Epidermal melanocyte (primary cell): ENCODE measurements at regions not wholly inside any gene's neighbourhood (a gene's known extent, or its start where the extent isn't known, plus 50 kb on each side); places are given as distances from the start of the nearest gene placed in this dataset.
"Not testable (repeated sequence)": the region's sequence is repeated elsewhere in the genome, so short reads cannot be mapped to it uniquely, and the experiment has no call there.

ENCODE experiments used
- DNase-seq: peaks from one replicate; pipeline ENCODE4 v3.0.0; 2011; ENCODE audit warnings: low spot score; ENCODE audit not compliant: insufficient read length

DNA sequence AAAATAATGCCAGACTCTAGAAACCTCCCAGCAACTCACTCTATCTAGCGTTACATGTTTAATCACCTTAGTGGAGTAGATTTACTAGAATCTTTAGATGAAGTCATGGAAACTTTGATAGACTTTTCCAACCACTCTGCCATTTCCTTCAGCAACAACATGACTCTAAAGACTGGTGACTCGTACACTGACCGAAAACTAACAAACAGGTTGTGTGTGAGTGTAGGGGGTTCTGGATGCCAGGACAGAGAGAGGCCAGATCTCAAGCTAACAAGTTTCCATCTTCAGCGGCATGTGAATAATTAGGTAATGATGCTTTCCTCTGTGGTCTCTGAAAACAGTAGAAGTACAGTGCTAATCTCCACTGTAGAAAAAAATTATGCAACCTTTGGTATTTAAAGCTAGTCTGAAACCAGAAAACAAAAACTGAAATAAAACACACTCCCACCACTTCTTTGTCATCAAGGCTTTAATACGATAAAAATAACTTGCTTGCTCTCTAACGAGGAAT is 286.4 kb downstream of the PRDM5 start:
- DNase-seq = no peak

DNA sequence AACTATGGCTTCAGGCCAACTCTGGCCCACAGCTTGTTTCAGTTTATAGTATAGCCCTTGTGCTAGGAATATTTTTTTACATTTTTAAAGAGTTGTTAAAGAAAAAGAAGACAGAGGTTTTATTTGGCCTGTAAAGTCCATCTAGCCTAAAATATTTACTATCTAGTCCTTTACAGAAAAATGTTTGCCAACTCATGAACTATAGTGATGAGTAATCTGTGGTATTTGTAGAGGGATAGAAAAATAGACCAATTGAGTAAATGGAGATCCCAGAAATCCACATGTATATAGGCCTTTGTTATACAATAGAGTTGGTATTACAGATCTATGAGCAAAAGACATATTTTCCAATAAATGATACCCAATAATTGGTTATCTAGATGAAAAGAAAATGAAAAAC is 288.7 kb downstream of the PRDM5 start:
- no peak for DNase-seq

DNA sequence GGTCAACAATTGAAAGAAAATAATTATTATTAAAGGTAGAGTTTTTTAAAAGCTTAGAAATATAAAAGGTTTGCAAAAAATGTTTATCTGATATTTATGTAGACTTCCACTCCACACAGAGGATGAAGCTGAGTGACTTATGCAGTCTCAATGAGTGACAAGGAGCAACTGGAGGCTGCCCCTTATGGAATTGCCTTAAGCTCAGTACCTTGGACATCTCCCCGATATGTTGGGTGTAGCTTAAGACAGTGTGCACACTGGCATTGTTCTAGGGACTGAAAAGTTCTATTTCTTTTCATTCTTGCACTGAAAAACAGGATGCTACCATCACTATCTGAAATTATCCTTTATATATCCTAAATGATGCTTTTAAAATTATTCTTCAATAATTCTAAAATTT is 292.1 kb downstream of the PRDM5 start:
- DNase-seq = no peak

DNA sequence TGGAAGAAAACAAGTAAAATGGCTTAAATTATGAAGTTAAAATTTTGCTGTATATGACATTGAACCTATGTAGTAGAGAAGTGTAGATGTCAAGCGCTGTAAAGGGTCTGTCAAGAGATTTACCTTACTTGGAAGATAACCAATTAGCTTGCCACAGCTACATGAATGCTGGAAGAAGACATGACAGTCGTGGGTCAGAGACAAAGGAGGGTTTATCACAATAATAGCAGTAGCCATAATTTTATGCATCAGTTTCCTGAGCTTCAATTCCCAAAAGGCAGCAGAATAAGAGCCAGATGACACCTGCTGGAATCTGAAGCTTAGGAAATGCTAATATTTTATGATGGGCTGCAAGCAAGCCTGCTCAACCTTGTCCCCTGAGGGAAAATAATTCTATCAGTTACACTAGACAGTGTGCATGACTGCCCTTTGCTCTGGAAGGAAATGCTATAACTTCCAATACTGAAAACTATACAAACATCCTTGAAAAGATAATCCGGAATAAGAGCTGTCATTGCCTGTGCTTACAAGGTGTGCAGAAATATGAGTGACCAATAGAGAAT is 292.9 kb downstream of the PRDM5 start:
- no peak for DNase-seq

DNA sequence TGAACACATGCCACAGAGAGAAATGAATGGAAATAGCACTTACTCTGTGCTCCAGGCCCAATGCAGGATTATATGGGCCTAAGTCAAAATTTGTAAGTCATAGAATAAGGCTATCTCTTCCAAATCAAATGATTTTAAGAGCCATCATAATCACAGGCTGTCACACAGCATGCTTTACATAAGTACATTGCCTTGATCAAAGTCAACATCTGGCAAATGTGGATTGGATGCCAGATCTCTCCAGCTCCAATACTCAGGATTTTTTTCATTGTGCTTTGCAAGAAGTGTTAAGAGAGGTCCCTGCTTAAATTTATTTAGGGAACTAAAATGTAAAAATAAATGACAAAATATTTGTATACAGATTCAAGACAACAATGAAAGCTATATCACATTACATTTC is 299.9 kb downstream of the PRDM5 start:
- no peak for DNase-seq

DNA sequence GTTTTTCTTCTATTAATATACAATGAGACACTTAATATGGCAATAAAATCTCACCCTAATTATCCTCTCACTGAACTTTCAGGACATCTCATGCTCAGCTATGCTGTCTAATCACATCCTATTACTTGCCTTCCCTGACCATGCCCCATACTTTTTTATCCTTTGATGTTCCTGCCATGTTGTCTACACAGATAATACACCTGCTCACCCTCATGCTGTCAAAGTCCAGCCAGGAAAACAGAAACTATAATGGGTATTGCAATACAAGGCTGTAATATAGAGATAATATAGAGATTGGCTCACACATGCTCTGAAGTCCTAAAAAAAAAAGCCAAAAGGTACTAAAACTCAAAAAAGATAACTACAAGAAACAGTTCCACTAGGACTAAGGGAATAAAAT is 305.4 kb downstream of the PRDM5 start:
- no peak for DNase-seq

DNA sequence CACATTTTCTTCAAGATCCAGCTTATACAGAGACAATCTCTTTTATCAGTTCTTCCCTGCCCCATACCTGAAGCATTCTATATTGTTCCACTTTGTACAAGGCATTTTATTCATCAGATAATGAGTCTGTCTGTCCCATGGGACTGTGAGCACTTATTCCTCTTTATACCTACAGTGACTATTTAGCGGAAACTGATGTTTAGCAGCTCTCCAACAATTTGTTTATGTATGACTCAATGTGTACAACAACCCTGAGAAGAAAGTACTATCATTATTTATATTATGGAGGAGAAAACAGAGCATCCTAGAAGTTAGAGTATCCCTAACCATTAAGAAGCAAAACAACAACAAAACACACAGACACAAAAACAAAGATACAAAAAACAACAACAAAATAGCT is 306.5 kb downstream of the PRDM5 start:
- no peak for DNase-seq

DNA sequence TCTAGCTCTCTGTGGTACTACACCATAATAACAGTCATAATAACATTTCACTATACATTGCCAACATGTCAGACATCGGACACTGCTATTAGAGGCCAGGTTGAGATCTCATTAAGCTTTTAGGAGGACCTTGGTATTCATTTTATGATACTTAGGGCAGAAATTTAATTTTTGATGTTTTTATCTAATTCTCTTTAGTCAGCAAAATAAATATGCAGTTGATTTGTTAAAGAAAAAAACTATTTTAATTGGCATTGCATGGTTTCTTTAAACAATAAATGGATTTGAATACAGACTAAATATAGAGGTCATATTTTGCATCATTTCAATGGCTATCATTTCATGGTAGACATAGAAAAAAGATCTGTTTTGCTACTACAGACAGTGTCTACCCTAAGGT is 308.7 kb downstream of the PRDM5 start:
- no peak for DNase-seq

DNA sequence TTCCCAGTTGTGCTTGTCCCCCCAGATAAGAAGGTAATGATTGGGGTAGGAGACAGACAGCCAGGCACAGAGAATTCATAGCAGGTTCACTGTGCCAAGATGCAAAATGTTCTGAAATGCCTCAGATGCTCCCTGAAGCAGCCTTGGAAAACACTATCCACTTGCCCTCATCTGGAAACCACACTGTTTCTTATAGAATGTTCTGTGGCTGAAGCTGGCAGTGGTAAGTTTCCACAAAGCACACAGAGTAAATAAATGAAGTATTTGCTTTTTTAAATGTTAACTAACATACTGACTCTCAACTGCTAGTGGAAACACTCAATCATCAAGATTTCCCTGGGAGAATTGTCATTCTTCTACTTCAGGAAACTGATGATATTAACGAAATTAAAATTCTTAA is 311.4 kb downstream of the PRDM5 start:
- DNase-seq = no peak

DNA sequence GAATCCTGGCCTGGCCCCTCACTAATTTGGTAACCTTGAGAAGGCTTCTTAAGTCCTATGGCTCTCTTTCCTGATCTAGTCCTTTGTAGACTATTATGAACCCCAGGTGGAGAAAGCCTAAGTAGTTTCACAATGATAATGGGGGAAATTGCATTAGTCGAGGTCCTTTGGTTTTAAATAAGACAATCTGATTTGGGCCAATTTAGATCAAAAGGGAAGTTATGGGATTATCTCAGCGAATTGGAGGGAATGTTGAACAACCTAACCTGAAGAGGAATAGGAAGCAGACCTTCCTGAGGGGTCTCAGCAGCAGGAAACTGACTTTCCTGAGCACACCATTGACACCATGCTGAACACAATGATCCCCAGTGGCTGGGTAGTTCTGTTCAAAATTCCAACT is 331.5 kb downstream of the PRDM5 start:
- DNase-seq = no peak

DNA sequence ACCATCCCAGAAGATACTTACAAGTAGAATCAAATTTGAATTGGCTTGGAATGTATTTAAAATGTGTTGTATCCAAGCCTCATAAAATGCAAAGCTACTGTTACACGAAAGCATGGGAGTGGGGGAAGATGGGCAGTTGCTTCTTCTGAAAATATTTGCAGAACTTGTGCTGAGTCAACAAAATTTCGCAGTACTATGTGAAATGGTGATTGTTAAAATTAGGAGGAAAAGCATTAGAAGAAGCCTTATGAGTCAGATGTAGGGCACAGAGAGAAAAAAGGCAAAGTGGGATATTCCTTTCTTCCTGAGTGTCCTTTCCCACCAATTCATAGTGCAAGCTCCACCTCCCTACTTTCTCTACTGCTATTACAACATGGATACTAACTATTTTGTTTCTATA is 332.7 kb downstream of the PRDM5 start:
- no peak for DNase-seq

DNA sequence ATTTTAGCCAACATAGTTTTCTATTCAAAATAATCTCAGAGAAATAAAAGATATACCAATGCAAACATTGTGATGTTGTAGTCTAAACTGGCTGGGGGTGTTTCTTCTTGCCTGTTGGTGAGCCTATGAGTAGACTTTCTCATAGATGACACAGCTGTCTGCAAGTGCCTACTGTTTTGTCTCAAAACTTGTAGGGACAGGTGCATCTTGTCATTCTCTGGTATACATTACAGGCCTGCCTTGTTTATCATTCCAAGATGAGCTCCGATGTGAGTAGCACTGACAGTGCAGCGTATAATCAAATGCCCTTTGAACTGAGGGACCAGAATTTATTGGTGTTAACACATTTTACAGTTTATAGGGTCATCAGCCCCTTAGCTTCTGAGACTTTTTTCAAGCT is 353.8 kb downstream of the PRDM5 start:
- no peak for DNase-seq

DNA sequence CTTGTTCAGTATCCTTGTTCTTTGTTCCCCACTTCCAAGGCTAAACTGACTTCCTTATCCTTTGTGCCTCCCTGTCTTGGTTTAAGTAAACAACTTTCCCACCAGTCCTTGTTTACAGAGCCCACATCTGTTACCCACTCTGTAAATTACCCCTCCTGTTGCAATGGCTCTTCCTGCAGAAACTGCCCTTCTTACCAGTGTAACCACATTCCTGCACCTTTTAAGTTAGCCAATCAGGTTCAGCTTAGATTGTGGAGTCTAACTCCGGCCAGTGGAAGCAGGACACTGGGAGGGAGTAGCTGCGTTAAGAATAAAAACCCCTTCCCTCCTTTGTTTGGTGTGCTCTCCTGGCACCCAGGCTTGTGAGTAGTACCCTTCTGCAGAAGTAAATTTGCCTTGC is 360.9 kb downstream of the PRDM5 start:
- no peak for DNase-seq

DNA sequence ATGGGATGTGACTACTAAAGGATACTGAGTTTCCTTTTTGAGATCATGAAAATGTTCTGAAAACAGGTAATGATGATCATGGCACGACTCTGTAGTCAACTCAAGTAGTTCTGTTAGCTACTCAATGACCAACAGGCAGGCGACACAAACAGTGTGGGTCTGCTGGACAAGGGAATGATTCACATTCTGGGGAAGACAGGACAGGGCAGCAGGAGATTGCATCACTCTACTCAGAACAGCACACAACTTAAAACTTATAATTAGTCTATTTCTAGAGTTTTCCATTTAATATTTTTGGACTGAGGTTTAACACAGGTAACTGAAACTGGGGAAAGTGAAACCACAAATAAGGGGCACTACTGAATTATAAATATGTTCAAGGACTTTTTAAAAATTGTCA is 365.2 kb downstream of the PRDM5 start:
- no peak for DNase-seq

DNA sequence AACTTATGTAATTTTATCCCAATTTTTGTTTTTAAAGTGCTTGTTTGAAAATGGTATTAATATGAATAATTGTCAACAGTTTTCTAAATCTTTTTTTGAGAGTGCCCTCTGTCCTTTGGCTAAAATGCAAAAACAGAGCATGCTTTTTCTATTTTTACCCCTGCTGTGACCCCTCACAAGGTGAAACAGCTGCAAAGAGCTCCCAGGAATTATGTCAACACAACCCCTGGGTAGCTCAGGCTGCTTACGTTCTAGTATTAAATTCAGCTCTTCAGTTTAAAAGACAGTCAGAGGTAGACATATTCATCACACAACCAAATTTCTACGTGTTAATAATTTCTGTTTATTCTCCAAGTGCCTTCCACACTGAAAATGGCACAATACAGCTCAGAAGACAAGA is 367.5 kb downstream of the PRDM5 start:
- no peak for DNase-seq

DNA sequence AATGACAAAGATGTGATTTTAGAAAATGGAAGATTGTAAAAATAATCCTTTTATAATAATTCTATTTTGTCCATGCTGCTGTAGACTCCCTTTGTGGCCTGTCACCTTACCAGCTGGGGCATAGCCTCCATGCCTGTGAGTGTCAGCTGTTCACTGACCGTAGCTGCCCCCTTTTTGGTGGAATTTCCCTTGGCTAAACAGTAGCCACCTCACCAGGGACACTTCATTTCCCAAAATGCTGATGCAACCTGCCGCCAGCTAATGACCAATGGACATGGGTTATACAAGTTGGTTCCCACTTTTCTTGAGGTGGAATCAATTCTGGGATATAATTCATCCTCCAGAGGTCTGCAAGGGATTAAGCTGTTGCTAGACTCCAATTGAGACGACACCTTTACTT is 368.4 kb downstream of the PRDM5 start:
- no peak for DNase-seq

DNA sequence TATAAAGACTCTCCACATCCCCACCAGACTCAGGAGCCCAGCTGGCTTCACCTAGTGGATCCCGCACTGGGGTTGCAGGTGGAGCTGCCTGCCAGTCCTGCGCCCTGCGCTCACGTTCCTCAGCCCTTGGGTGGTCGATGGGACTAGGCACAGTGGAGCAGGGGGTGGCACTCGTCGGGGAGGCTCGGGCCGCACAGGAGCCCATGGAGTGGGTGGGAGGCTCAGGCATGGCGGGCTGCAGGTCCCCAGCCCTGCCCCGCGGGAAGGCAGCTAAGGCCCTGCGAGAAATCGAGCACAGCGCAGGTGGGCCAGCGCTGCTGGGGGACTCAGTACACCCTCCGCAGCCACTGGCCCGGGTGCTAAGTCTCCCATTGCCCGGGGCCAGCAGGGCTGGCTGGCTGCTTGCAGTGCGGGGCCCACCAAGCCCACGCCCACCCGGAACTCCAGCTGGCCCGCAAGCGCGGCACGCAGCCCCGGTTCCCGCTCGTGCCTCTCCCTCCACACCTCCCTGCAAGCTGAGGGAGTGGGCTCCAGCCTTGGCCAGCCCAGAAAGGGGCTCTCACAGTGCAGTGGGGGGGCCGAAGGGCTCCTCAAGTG is 371.8 kb downstream of the PRDM5 start:
- DNase-seq = not testable (repeated sequence)

DNA sequence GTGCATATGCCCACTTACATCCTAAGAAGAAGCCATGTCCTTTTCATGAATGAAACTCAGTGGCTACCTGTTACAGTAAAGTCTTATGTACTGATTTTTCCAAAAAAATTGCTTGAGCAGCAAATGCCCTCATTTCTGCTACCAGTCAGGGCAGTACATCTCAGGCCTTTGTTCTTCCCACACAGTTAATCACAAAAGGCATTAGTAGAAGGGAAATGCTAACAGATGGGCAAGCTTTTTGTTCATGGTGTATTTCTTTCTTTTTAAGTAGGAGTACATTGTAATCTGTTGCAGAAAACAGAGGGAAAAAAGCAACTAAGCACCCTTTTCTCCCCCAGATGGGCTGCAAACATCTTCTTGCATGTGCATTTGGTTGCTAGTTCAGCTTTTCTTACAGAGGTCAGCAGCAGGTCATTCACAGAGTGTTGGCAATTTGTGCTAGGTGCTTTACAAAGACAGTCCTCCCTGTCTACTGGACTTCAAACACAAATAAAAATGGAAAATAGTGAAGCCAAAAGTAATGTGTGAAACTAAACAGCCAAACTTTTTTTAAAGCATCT is 373.4 kb downstream of the PRDM5 start:
- no peak for DNase-seq

DNA sequence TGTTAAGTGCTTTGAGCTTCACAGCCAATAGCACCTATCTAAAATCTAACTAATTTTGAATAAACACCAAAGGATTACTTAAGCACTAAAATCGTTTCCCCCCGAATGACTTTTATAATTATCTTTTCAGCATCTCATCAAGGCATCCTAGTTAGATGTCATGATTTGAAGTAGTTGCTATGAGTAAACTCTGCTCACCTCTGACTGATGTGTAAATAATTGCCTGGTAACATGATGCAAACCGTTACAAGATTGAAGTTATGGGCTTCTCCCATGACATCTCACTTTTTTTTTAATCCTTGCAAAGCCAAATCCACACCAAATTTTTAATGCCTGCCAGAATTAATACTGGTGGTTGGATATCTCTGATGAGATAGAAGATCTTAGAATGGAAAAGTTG is 377.1 kb downstream of the PRDM5 start:
- DNase-seq = no peak

DNA sequence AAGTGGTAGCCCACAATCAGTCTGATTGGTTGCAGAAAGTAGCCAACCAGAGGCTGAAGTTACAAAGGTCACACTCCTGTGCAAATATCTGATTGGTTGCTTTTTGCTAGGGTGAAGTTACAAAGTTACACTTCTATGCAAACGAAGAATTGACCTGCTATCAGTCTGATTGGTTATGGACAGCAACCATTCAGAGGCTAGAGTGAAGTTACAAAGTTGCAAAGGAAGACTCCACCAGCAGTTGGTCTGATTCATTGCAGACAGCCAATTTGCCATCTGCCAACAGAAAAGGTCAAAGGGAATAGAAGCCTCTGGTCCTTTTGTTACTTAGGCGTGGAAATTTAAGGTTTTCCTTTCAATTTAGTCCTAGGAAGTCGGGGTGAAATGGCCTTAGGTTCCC is 377.7 kb downstream of the PRDM5 start:
- DNase-seq = no peak

DNA sequence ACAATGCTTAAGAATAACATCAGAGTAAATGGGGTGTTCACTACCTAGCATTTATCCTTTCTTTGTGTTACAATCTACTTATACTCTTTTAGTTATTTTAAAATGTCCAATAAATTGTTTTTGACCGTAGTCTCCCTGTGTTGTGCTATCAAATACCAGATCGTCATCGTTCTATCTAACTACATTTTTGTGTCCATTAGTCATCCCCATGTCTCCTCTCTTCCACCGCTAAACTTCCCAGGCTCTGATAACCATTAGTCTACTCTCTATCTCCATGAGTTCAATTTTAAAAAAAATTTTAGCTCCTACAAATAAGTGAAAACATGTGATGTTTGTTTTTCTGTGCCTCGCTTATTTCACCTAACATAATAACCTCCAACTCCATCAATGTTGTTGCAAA is 381.9 kb downstream of the PRDM5 start:
- DNase-seq = no peak

DNA sequence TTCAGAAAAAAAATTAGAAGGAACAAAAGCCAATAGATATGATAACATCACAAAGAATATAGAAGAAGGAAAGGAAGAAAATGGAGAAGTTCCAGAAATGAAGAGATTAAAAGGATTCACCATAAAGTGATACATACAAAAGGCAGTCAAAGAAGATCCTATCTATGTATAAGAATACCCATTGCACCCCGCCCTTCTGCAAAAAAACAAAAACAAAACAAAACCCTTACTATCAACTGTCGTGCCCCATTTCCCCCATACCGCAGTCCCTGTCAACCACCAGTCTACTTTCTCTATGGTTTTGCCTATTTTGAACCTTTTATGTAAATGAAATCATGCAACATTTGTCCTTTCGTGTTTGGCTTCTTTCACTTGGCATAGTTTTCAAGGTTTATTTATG is 385.6 kb downstream of the PRDM5 start:
- no peak for DNase-seq

DNA sequence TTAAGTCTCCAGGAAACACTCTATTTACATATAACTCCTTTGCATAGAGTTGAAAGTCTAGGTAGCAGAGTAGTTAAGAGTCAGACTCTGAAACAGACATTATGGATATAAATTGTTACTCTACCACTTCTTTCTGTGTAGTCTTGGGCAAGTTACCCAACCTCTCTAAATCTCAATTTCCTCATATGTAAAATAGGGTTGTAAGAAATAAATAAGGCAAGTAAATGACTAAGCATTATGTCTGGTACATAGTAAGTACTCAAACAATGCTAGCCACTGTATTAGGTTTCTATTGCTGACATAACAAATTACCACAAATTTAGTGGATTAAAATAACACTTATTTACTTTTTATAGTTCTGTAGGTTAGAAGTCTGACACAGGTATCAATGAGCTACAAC is 394.1 kb downstream of the PRDM5 start:
- DNase-seq = no peak
